NCI-H446 (cell line): ENCODE measurements at regions not wholly inside any gene's neighbourhood (a gene's known extent, or its start where the extent isn't known, plus 50 kb on each side); places are given as distances from the start of the nearest gene placed in this dataset.
"Not testable (repeated sequence)": the region's sequence is repeated elsewhere in the genome, so short reads cannot be mapped to it uniquely, and the experiment has no call there.

Experiments used
- DNase-seq, 2 experiments: peaks; one replicate each; lab custom pipeline; 2025; lab: John Stamatoyannopoulos, UW

DNA sequence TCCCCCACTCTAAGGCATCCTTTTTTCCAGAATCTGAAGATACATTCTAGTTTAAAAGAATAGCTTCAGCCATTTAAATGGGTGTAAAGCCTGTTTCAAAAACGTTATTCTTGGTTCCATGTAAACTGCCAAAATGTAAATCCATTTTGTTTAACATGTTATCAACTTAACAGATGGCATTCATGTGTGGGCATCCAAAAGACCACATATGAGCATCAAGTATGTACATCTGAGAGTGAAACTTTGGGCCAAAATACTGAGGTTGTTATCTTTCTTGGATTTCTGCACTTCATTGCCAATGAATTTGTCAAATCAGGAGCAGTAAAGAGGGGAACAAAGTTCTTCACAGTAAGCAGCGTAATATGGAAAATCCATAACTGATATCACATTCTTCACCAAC, 395.4 kb downstream of the ZNF804A start:
- peak in 1 of 2 experiments; percentile 7 for DNase-seq

DNA sequence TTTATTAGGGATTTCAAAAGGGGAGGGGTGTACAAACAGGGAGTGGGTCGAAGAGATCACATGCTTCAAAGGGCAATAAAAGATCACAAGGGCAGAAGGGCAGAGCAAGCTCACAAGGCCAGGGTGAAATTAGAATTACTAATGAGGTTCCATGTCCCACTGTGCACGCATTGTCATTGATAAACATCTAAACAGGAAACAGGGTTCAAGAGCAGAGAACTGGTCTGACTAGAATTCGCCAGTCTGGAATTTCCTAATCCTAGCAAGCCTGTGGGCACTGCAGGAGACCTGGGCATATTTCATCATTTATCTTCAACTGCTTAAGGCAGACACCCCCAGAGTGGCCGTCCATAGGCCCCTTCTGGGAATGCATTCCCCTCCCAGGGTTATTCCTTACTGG, 408.2 kb downstream of the ZNF804A start:
- DNase-seq: no peak

- no peak for DNase-seq
Observed at GRCh38 chr2:185012643-185013042, 414.3 kb downstream of the ZNF804A start.

DNA sequence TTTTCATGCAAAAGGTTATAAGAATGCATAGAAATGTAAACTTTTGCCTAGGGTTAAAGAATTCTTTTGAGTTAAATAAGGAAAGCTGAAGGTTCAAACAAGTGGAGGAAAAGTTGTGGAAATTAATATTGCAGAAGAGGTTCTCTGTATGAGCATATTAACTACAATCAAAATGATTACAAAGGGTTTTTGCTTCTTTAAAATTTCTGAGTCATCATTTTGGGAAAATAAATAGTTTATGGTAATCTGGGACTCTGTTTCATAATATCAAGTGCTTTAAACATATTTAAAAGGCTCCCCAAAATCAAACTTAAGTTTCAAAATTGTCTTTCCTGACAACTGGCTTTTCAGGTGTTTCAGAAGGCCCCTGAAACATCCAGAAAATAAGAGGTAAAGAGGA, 415.7 kb downstream of the ZNF804A start:
- DNase-seq: no peak

DNA sequence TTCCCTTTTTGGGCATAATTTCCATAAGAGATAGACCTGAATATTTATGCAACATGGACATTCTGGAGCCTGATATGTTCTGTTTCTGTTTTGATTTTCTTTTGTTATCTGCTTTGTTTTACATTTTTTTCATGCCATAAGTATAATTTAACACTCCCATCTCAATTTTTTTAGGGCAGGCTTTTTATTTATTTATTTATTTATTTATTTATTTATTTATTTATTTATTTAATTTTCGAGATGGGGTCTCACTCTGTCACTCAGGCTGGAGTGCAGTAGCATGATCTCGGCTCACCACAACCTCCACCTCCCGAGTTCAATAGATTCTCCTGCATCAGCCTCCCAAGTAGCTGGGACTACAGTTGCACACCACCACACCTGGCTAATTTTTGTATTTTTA, 427.6 kb downstream of the ZNF804A start:
- not testable (repeated sequence) for DNase-seq

DNA sequence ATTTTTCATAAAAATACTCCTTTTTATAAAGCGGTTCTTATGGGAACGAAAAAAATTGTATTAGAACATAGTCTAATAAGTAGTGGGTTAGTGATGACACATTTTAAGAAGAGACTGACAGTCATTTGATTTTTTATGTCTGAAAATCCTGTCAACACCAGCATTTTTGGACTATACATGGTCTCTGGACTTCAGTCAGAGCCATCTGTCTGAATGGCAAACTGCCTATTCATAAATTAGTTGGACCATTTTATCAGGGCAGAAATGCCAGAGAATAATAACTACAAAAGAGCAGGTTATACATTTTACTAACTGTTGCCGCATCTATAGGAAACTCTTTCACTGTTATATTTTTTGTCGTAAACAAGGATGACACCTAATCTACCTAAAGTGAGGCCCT, 437.6 kb downstream of the ZNF804A start:
- peak; percentile 43 to 76 for DNase-seq

- DNase-seq: no peak
Observed at GRCh38 chr2:185044323-185044874, 446.1 kb downstream of the ZNF804A start.

- DNase-seq: no peak
Observed at GRCh38 chr2:185050804-185051203, 452.5 kb downstream of the ZNF804A start.

- no peak for DNase-seq
Observed at GRCh38 chr2:185063761-185064160, 465.4 kb downstream of the ZNF804A start.

DNA sequence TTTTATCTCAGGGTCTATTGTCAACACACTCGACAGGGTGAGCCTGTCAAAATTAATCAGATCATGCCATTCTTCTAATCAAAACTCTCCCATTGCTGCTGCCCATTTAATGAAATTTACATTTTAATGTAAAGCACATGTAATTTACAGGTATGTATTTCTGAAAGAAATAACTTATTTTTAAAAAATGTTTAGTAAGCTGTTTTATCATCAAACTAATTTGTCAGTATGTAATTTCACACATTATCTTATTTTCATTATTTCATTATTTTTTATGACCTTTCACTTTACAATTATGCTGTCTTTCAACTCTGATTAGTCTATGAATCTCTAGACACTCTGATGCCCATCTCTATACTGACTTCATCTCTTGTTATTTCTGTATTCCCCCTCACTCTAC, 467.8 kb downstream of the ZNF804A start:
- no peak for DNase-seq

DNA sequence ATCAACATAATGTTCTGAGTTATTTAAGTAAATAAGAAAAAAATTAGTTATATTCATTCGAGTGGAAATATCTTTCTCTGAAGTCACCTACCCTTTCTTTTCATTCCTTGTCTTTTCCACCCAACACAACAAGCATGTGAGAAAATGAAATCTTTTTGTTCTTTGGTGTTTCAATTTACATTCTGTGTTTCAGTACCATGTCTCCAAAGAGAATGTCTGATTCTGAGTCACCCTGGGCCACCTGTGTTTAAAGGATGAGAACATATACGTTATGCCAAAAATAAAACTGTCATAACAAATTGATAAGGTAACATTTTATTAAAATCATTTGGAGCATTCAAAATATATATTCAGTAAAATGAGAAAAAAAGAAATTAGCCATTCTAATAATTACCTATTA, 470.8 kb downstream of the ZNF804A start:
- no peak for DNase-seq

DNA sequence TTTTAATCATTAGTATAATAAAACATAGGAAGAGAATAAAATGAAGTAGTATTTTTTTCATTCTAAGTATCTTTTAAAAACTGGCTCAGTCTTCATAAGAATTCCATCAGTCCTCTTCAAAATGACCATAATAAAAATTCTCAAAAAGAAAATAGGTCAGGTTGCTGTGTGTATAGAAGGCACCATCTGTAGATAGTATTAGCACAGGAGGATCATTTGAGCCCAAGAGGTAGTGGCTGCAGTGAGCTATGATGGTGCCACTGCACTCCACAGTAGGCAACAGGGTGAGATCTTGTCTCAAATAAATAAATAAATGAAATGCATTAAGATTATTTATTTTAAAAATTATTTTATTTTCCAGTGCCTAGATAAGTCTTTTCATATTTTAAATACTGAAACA, 475.8 kb downstream of the ZNF804A start:
- no peak for DNase-seq

DNA sequence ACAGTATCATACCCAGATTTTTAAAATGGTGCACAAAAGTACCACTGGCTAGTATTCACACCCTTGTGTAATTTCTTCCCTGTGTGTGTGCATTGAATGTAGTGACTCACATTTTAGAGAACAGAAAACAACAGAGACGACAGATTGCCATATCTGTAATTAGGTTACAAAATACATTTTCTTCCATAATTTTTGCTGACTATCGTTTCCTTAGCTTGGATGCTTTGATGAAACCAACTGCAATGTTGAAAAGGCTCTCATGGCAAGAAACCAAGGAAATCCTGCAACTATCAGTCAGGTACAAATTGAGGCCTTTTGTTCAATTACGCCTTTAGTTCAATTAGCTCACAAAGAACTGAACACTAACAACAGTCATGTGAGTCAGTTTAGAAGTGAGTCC, 484.4 kb downstream of the ZNF804A start:
- no peak for DNase-seq

DNA sequence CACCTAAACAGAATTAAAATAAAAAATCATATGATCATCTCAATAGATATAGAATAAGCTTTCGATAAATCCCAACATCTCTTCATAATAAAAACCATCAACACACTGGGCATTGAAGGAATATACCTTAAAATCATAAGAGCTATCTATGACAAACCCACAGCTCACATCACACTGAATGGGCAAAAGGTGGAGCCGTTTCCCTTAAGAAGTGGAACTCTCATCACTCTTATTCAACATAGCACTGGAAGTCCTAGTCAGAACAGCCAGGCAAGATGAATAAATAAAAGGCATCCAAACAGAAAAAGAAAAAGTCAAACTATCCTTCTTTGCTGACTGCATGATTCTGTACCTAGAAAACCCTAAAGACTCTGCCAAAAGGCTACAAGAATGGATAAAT, 510.3 kb downstream of the ZNF804A start:
- DNase-seq: peak in 1 of 2 experiments; percentile 1

- DNase-seq: no peak
Observed at GRCh38 chr2:185127412-185127811, 529.1 kb downstream of the ZNF804A start.

DNA sequence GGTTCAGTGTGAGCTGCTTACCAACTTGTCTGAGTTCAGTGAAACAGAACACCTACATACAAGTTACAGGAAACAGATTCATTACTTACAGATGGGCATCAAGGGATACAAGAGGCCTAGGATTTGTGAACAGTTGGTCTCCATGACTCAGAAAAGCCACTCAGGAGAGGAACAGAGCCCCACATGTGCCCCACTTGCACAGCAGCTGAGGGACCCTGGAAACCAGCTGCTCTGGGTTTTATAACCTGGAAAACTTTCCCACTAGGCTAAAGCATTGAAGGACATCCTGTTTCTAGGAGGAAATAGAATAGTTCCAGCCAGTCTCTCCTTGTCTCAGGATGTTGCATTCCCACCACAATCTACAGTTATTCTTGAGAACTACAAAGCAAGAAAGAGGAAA, 530.0 kb downstream of the ZNF804A start:
- DNase-seq: peak in 1 of 2 experiments; percentile 59

DNA sequence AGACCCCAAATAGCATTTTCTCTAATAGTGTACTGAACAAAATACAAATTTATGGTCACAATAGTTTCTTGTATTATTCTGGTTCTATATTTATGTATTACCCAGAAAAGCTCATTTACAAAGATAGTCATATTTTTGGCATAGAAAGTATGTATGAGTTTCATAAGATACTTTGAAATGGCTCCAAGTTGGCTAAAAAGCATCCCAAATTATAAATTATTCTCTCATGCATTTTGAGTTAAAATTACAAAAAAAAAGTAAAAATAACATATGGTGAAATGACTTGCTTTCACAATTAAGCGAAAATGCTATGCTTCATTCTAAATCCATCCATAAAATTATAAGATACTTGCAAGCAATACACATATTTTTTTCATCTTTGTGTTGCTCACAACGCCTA, 530.7 kb downstream of the ZNF804A start:
- DNase-seq: peak in 1 of 2 experiments; percentile 40

- no peak for DNase-seq
Observed at GRCh38 chr2:185130685-185131084, 532.4 kb downstream of the ZNF804A start.

GRCh38 chr2:185132501-185133041, 534.2 kb downstream of the ZNF804A start:
- DNase-seq: no peak

GRCh38 chr2:185137700-185138099, 539.4 kb downstream of the ZNF804A start:
- DNase-seq: no peak

- DNase-seq: no peak
Observed at GRCh38 chr2:185142677-185143076, 544.3 kb downstream of the ZNF804A start.

DNA sequence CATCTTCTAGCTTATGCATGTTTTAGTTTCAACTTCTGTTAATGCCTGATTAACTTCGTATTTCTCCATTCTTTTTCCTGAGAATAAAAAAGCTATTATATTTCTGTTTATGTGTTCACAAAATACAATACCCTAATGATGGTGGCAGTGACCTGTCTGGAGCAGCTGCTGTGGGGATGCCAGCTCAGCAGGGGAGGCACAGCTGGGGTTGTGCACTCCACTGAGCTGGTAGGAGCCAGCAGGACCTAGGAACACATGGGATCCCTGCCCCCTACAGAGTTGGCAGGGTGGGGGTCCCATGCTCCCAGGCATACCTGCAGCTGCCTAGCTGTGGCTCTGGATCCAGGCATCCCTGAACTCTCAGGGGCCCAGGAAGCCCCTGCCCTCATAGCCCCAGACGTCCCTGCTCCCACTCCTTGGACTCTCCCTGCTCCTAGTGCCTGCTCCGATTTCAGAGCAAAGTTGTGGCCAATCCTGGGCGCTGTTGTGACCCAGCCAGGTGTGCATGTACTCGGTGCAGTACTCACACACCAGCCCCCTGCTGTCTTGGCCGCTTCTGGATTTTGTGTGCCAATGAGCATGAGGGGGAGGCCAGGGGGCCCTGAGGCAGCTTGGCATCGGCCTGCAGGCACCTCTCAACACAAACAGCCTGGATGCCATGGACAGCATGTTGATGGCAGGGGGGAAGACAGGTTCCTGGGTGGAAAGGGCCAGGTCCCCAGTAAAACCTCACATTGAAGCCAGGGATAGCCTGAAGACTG, 546.0 kb downstream of the ZNF804A start:
- peak in 1 of 2 experiments; percentile 70 for DNase-seq

DNA sequence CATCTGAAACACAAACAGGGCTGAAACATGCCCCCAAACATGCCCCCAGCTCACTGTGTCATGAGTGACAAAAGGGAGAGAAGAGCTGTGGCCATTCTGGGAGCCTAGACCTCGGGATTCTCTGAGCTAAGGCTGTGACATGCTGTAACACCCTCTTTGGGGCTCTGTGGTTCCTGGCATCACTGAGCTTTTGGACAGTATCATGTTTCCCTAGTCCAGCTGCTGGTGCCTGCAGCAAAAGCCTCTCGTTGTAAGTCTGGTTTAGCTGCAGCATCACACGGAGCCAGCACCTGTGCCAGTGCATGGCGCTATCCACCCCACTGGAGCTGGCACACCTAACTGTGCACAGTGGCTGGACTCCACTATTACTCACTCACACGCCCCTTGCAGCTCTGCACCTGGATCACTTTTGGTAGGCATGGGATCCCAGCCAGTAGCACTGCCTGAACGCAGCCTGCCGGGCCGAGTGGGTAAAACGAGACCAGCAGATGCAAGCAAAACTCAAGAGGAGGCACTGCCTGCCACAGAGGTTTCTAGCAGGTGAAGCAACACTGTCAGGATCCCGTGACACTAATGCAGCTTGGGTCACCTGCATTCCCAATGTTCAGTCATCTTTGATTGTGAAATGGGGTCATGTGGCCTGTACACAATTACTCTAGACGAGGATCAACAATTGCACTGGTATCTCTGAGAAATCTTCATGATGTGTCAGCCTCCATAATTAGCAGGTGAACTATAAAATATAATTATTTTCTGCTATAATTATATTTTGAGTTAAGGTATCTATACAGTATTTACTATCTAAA, 547.2 kb downstream of the ZNF804A start:
- DNase-seq: peak in 1 of 2 experiments; percentile 42
